K562 (cell line): ENCODE measurements at regions not wholly inside any gene's neighbourhood (a gene's known extent, or its start where the extent isn't known, plus 50 kb on each side); places are given as distances from the start of the nearest gene placed in this dataset.

Experiments
- ATAC-seq: fragments of 200-7000 bp; cut with Tn5 transposase; 3 replicates; pipeline ENCODE4 v1.9.1; 2020; ENCODE audit warnings: moderate library complexity
- BruUV-seq: library from RNA; stranded (reverse); fragments of 400-500 nt; replicated peaks from 2 replicates; lab custom pipeline; 2021; lab: Mats Ljungman, UMichigan
- CTCF ChIA-PET: fragments of 300-600 bp; formaldehyde crosslinking; extraction: SDS; loops from one replicate; lab custom pipeline; 2021; ENCODE audit warnings: low intra/inter-chr PET ratio; lab: Yijun Ruan, JAX
- POLR2A ChIA-PET: fragments of 300-600, 350-650 bp; sonication (Branson Sonifier 250); formaldehyde crosslinking; extraction: SDS; loops from one replicate; lab custom pipeline; 2021; ENCODE audit warnings: antibody characterized with exemption, inconsistent platforms; lab: Yijun Ruan, JAX
- DNase-seq, 4 experiments: peaks; one replicate each; pipeline versions ENCODE4 v3.0.0 to v3.0.0-alpha.2; 2011 to 2018; ENCODE audit warnings: low spot score in 3 of 4, mixed read lengths in 3 of 4; ENCODE audit errors: extremely low read depth in 1 of 4
- FAIRE-seq: peaks from 2 replicates; lab custom pipeline; 2011; peaks lifted over from hg19 to GRCh38; lab: Jason Lieb, UNC
- H2AFZ ChIP-seq: 2 replicates; pipeline ENCODE4 v1.6.0; 2011; ENCODE audit warnings: low read depth, low read length, control low read depth, inconsistent platforms
- H3K27ac ChIP-seq: fragments of 200-600 bp; 3 replicates; pipeline ENCODE4 v1.8.0; 2011; ENCODE audit warnings: low read depth, mild to moderate bottlenecking, control low read depth, inconsistent platforms, low read length, moderate library complexity, mixed read lengths; ENCODE audit errors: extremely low read depth
- H3K27me3 ChIP-seq, 2 experiments: fragments of 300-600 bp in 1 of 2; 2 replicates in 1 of 2; 3 replicates in 1 of 2; pipeline versions ENCODE4 v1.6.0 to v1.8.0; 2011; ENCODE audit warnings: inconsistent platforms in 2 of 2, low read length in 2 of 2, mild to moderate bottlenecking in 1 of 2, mixed read lengths in 1 of 2, moderate library complexity in 1 of 2; ENCODE audit not compliant: control insufficient read depth in 2 of 2, insufficient read depth in 2 of 2
- H3K36me3 ChIP-seq: fragments of 300-600 bp; 3 replicates; pipeline ENCODE4 v1.8.0; 2011; ENCODE audit warnings: mild to moderate bottlenecking, low read length, inconsistent platforms; ENCODE audit not compliant: control insufficient read depth, insufficient read depth
- H3K4me1 ChIP-seq, 2 experiments: fragments of 200-600 bp in 1 of 2; replicated peaks in 1 of 2; 2 replicates in 1 of 2; 3 replicates in 1 of 2; pipeline versions ENCODE4 v1.5.1 to v1.8.0; 2011; ENCODE audit warnings: inconsistent platforms in 2 of 2, low read length in 2 of 2, mild to moderate bottlenecking in 1 of 2, mixed read lengths in 1 of 2, moderate library complexity in 1 of 2; ENCODE audit not compliant: control insufficient read depth in 2 of 2, insufficient read depth in 2 of 2
- H3K4me2 ChIP-seq: 2 replicates; pipeline ENCODE4 v1.6.1; 2011; ENCODE audit warnings: low read length, control low read depth, inconsistent platforms, mixed read lengths; ENCODE audit not compliant: insufficient read depth
- H3K4me3 ChIP-seq: fragments of 200-600 bp; sonication (generic), shearing (Covaris generic); 2 replicates; pipeline ENCODE4 v1.5.1; 2016; ENCODE audit warnings: control low read depth, inconsistent platforms
- H3K79me2 ChIP-seq: fragments of 200-600 bp; 3 replicates; pipeline ENCODE4 v1.8.0; 2011; ENCODE audit warnings: low read length, inconsistent platforms; ENCODE audit not compliant: control insufficient read depth, insufficient read depth
- H3K9ac ChIP-seq, 2 experiments: 2 replicates each; pipeline versions ENCODE4 v1.6.0 to v1.6.1; 2011; ENCODE audit warnings: low read depth in 2 of 2, low read length in 2 of 2, control low read depth in 1 of 2, inconsistent platforms in 1 of 2, mild to moderate bottlenecking in 1 of 2, mixed read lengths in 1 of 2; ENCODE audit not compliant: insufficient read depth in 1 of 2
- H3K9me1 ChIP-seq: one replicate; pipeline ENCODE4 v1.6.0; 2011; ENCODE audit warnings: inconsistent platforms, mild to moderate bottlenecking, low read length, moderate library complexity; ENCODE audit not compliant: control insufficient read depth, insufficient read depth
- H3K9me3 ChIP-seq: replicated peaks from 2 replicates; pipeline ENCODE4 v1.5.1; 2011; ENCODE audit warnings: low read depth, low read length, inconsistent platforms; ENCODE audit not compliant: control insufficient read depth, insufficient read depth
- H4K20me1 ChIP-seq: replicated peaks from 2 replicates; pipeline ENCODE4 v1.6.1; 2011; ENCODE audit warnings: low read length, inconsistent platforms, mixed read lengths; ENCODE audit not compliant: control insufficient read depth, insufficient read depth
- CHD1 ChIP-seq: fragments of 200-600 bp; sonication (generic); IDR thresholded peaks from one replicate; pipeline ENCODE4 v1.6.1; 2012; ENCODE audit warnings: mild to moderate bottlenecking, moderate library complexity, low read length, inconsistent platforms
- DPF2 ChIP-seq: fragments of 450-650 bp; IDR thresholded peaks from 2 replicates; pipeline ENCODE4 v1.6.1; 2016
- EGR1 ChIP-seq: fragments of 450-650 bp; conservative IDR thresholded peaks from 2 replicates; pipeline ENCODE4 v1.6.1; 2017; ENCODE audit warnings: mild to moderate bottlenecking
- FIP1L1 ChIP-seq: fragments of 200-400 bp; formaldehyde crosslinking; IDR thresholded peaks from 2 replicates; pipeline ENCODE4 v1.6.1; 2018; ENCODE audit warnings: mild to moderate bottlenecking, low read depth, low read length; ENCODE audit not compliant: poor library complexity, severe bottlenecking
- MIER1 ChIP-seq: fragments of 450-650 bp; IDR thresholded peaks from 2 replicates; pipeline ENCODE4 v1.6.1; 2016; ENCODE audit warnings: antibody characterized with exemption, mild to moderate bottlenecking, low read depth
- MXI1 ChIP-seq: IDR thresholded peaks from 2 replicates; pipeline ENCODE4 v1.6.1; 2011; ENCODE audit warnings: low read depth, mild to moderate bottlenecking, improper control_type of control experiment, low read length
- NR2C2 ChIP-seq, 2 experiments: fragments of 200-800 bp in 1 of 2; sonication (Bioruptor generic) in 1 of 2; sonication (generic) in 1 of 2; formaldehyde crosslinking in 1 of 2; IDR thresholded peaks; 2 replicates each; pipeline versions ENCODE4 v1.6.1 to v1.8.0; 2016 to 2022; ENCODE audit warnings: mild to moderate bottlenecking in 1 of 2, missing compliant biosample characterization in 1 of 2, missing genetic modification characterization in 1 of 2, missing genetic modification reagents in 1 of 2
- SMARCA5 ChIP-seq: fragments of 450-650 bp; IDR thresholded peaks from 2 replicates; pipeline ENCODE4 v1.6.1; 2016
- TCF7 ChIP-seq: sonication (generic); IDR thresholded peaks from 2 replicates; pipeline ENCODE4 v1.6.1; 2016; ENCODE audit warnings: antibody characterized with exemption, borderline replicate concordance
- TFAM ChIP-seq: fragments of 250-450 bp; sonication (Bioruptor Pico); conservative IDR thresholded peaks from 2 replicates; pipeline ENCODE4 v1.5.0; 2021; ENCODE audit warnings: mild to moderate bottlenecking, moderate library complexity
- WGBS: fragments of 100-300 bp; shearing (Covaris generic); methylation state at CpG from one replicate; pipeline ENCODE4 v1.1.6; 2016; ENCODE audit warnings: low coverage, mixed read lengths; ENCODE audit not compliant: insufficient coverage; ENCODE audit errors: missing lambda C conversion rate; 5-methylcytosine and 5-hydroxymethylcytosine counted together
- in situ Hi-C: fragments of 300-500 bp; cut with MboI; formaldehyde crosslinking; loops from 4 replicates; pipeline ENCODE4 v1.15.0; 2018; ENCODE audit warnings: inconsistent platforms, mixed read lengths
- intact Hi-C: fragments of 100-400 bp; cut with micrococcal nuclease; formaldehyde crosslinking; loops from 2 replicates; pipeline ENCODE4 v1.14.2; 2022
- TF ChIP-seq, protein P1 (sequence below): IDR thresholded peaks from 2 replicates; pipeline ENCODE4 v1.6.1; 2012; ENCODE audit warnings: low read depth, low read length, improper control_type of control experiment, borderline replicate concordance
- TF ChIP-seq, protein P2 (sequence below): fragments of 250-450 bp; sonication (Bioruptor Pico); IDR thresholded peaks from 2 replicates; pipeline ENCODE4 v1.5.0; 2022; ENCODE audit warnings: mild to moderate bottlenecking

DNA sequence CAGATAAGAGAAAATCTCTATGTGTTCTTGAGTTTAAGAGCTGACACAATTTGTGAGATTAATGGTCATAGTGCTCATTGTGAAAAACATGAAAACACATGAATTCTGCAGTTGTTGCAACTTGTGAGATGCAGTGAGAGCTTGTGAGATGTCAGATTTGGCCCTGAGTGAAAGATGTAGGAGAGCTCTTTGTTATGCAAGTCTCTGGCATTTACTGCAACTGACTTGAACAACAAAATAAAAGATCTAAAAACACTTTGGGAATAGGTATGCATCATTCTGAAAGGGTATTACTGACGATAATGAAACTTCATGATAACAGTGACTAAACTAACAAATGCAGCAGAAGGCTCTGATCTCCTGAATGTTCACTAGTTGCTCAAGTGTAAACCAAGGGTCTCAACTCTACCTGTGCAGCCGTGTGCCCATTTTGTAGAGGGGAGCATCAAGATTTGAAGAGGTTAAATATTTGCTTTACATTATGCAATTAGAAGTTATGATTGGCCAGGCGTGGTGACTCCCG lies 50.8 kb upstream of the SMIM36 start:
- FAIRE-seq (no peak), DNase-seq (no peak)
- TF ChIP-seq DPF2 (no peak), TFAM (CRISPR knock-in tag) (no peak), CHD1 (no peak), MIER1 (no peak), FIP1L1 (no peak), SMARCA5 (no peak), TCF7 (no peak), EGR1 (no peak), NR2C2 (CRISPR knock-in tag; IDR thresholded peaks at IDR 0.05) (no peak), NR2C2 (tag; IDR thresholded peaks at IDR 0.05) (no peak), MXI1 (no peak)
- TF ChIP-seq, protein P1, sequence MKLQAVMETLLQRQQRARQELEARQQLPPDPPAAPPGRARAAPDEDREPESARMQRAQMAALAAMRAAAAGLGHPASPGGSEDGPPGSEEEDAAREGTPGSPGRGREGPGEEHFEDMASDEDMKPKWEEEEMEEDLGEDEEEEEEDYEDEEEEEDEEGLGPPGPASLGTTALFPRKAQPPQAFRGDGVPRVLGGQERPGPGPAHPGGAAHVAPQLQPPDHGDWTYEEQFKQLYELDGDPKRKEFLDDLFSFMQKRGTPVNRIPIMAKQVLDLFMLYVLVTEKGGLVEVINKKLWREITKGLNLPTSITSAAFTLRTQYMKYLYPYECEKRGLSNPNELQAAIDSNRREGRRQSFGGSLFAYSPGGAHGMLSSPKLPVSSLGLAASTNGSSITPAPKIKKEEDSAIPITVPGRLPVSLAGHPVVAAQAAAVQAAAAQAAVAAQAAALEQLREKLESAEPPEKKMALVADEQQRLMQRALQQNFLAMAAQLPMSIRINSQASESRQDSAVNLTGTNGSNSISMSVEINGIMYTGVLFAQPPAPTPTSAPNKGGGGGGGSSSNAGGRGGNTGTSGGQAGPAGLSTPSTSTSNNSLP = no peak
- TF ChIP-seq, protein P2, sequence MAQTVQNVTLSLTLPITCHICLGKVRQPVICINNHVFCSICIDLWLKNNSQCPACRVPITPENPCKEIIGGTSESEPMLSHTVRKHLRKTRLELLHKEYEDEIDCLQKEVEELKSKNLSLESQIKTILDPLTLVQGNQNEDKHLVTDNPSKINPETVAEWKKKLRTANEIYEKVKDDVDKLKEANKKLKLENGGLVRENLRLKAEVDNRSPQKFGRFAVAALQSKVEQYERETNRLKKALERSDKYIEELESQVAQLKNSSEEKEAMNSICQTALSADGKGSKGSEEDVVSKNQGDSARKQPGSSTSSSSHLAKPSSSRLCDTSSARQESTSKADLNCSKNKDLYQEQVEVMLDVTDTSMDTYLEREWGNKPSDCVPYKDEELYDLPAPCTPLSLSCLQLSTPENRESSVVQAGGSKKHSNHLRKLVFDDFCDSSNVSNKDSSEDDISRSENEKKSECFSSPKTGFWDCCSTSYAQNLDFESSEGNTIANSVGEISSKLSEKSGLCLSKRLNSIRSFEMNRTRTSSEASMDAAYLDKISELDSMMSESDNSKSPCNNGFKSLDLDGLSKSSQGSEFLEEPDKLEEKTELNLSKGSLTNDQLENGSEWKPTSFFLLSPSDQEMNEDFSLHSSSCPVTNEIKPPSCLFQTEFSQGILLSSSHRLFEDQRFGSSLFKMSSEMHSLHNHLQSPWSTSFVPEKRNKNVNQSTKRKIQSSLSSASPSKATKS = no peak
- TF ChIP-seq, all 486 proteins: peak for 0
- in situ Hi-C loops (no loop called here), intact Hi-C loops (no loop called here)
- H3K36me3 ChIP-seq = no peaks in the 10 kb centered on the region
- H3K4me2 ChIP-seq = no peak overlapping the region
- 50% methylated on average over 4 of the region's 4 CpGs for WGBS
- H2AFZ ChIP-seq = no peak overlapping the region
- H4K20me1 ChIP-seq = no peaks in the 10 kb centered on the region
- H3K27ac ChIP-seq = no peak overlapping the region
- no TSS peak for BruUV-seq
- no peaks in the 10 kb centered on the region; the same call in 1 of the 2 replicates for H3K9me3 ChIP-seq
- no peaks in the 10 kb centered on the region for H3K9me1 ChIP-seq
- ATAC-seq = no peak
- CTCF ChIA-PET = no interaction called here
- no peaks in the 10 kb centered on the region for H3K27me3 ChIP-seq
- POLR2A ChIA-PET = no interaction called here
- H3K4me1 ChIP-seq = peaks cover 7 to 9% of the 10 kb centered on the region in 2 experiments
- H3K9ac ChIP-seq = no peak overlapping the region
- no peaks in the 10 kb centered on the region for H3K79me2 ChIP-seq
- H3K4me3 ChIP-seq = no peak overlapping the region
